Upper lobe of left lung (tissue), 4 donors: ENCODE measurements at regions not wholly inside any gene's neighbourhood (a gene's known extent, or its start where the extent isn't known, plus 50 kb on each side); places are given as distances from the start of the nearest gene placed in this dataset.

Source experiments
- POLR2A ChIP-seq, 4 donors: fragments of 450-650 bp; IDR thresholded peaks; one replicate each; pipeline ENCODE4 v1.5.1; 2016 to 2017; ENCODE audit warnings: antibody characterized with exemption in 4 of 4, mild to moderate bottlenecking in 2 of 4
- TF ChIP-seq, protein P1 (sequence below), 6 experiments: fragments of 450-650 bp in 4 of 6; fragments of 200-600 bp in 2 of 6; sonication (generic) in 2 of 6; IDR thresholded peaks; one replicate each; pipeline ENCODE4 v1.5.1; 2016 to 2019; ENCODE audit warnings: antibody characterized with exemption in 6 of 6

DNA sequence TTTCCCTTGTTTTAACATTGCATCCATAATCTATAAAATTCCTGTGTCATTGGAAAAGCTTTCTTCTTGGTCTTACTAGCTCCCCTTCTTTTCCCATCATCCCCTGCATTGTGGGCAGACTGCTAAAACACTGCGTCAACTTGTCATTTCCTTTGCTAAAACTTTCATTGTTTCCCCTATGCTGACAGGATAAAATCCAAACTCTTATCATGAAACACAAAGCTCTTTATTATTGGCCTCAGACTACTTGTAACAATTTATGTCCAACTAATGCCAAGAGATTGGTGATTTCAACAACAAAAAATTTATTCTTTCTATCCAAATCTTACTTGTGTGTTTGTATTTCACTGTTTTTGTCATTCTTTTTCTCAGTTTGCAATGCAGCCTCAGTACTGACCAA is 339.1 kb downstream of the HGF start:
- TF ChIP-seq, protein P1, sequence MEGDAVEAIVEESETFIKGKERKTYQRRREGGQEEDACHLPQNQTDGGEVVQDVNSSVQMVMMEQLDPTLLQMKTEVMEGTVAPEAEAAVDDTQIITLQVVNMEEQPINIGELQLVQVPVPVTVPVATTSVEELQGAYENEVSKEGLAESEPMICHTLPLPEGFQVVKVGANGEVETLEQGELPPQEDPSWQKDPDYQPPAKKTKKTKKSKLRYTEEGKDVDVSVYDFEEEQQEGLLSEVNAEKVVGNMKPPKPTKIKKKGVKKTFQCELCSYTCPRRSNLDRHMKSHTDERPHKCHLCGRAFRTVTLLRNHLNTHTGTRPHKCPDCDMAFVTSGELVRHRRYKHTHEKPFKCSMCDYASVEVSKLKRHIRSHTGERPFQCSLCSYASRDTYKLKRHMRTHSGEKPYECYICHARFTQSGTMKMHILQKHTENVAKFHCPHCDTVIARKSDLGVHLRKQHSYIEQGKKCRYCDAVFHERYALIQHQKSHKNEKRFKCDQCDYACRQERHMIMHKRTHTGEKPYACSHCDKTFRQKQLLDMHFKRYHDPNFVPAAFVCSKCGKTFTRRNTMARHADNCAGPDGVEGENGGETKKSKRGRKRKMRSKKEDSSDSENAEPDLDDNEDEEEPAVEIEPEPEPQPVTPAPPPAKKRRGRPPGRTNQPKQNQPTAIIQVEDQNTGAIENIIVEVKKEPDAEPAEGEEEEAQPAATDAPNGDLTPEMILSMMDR (IDR thresholded peaks at IDR 0.05): no peak
- TF ChIP-seq POLR2A (IDR thresholded peaks at IDR 0.05): no peak
